Prostate gland (tissue), 2 donors: ENCODE measurements at regions not wholly inside any gene's neighbourhood (a gene's known extent, or its start where the extent isn't known, plus 50 kb on each side); places are given as distances from the start of the nearest gene placed in this dataset.

Source experiments
- DNase-seq: peaks from one replicate; pipeline ENCODE4 v3.0.0-alpha.2; 2019; ENCODE audit warnings: low spot score
- H3K27ac ChIP-seq, 2 donors: fragments of 200-600 bp; sonication (generic); 2 replicates each; pipeline ENCODE4 v1.5.1; 2017 to 2019
- H3K27me3 ChIP-seq: fragments of 200-600 bp; sonication (generic); replicated peaks from 2 replicates; pipeline ENCODE4 v1.5.1; 2019; ENCODE audit not compliant: insufficient read depth
- H3K36me3 ChIP-seq, 2 donors: fragments of 200-600 bp; sonication (generic); 1 replicate in 1 of 2; 2 replicates in 1 of 2; pipeline versions ENCODE4 v1.5.1 to v1.8.1; 2017 to 2019
- H3K4me1 ChIP-seq: fragments of 200-600 bp; sonication (generic); replicated peaks from 2 replicates; pipeline ENCODE4 v1.5.1; 2019
- H3K4me3 ChIP-seq, 2 donors: fragments of 200-600 bp; sonication (generic); 2 replicates each; pipeline ENCODE4 v1.5.1; 2017 to 2019
- H3K9me3 ChIP-seq: fragments of 200-600 bp; sonication (generic); 2 replicates; pipeline ENCODE4 v1.5.1; 2017
- POLR2A ChIP-seq: fragments of 450-650 bp; IDR thresholded peaks from one replicate; pipeline ENCODE4 v1.6.1; 2016; ENCODE audit warnings: antibody characterized with exemption, mild to moderate bottlenecking
- POLR2AphosphoS5 ChIP-seq: sonication (generic); formaldehyde crosslinking; IDR thresholded peaks from one replicate; pipeline ENCODE4 v1.6.1; 2017; ENCODE audit warnings: antibody characterized with exemption
- WGBS: methylation state at CpG from one replicate; pipeline ENCODE4 v1.1.5; 2018; 5-methylcytosine and 5-hydroxymethylcytosine counted together
- intact Hi-C: fragments of 100-400 bp; cut with DNase I; formaldehyde crosslinking; loops from one replicate; pipeline ENCODE4 v1.14.2; 2022
- TF ChIP-seq, protein P1 (sequence below), 4 experiments: fragments of 200-600 bp in 2 of 4; fragments of 450-650 bp in 2 of 4; sonication (generic) in 2 of 4; IDR thresholded peaks; 1 replicate in 3 of 4; 2 replicates in 1 of 4; pipeline ENCODE4 v1.5.1; 2016 to 2019; ENCODE audit warnings: antibody characterized with exemption in 4 of 4, mild to moderate bottlenecking in 2 of 4, moderate library complexity in 2 of 4

DNA sequence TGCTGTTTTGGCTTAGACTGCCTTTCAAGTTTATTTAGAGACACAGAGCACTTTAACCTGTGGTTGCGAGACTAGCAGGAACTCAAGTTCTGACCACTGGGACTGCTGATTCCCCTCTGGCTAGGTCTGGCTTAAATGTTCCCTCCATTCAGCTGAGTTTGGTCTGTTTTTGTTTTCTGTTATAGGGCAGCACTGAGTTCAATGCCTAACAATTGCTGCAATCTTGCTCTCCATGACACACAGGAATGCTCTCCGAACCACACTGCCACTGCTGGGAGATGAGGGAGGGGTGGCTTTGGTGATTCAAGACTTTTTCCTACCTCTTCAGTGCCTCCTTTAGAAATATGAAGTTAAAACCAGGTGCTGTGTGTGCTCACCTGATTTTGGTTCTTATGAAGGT, 106.3 kb upstream of the EOLA2 start:
- WGBS = 30% methylated on average over 2 of the region's 2 CpGs
- no peaks in the 10 kb centered on the region for H3K36me3 ChIP-seq
- no peak for TF ChIP-seq POLR2AphosphoS5
- TF ChIP-seq, protein P1, sequence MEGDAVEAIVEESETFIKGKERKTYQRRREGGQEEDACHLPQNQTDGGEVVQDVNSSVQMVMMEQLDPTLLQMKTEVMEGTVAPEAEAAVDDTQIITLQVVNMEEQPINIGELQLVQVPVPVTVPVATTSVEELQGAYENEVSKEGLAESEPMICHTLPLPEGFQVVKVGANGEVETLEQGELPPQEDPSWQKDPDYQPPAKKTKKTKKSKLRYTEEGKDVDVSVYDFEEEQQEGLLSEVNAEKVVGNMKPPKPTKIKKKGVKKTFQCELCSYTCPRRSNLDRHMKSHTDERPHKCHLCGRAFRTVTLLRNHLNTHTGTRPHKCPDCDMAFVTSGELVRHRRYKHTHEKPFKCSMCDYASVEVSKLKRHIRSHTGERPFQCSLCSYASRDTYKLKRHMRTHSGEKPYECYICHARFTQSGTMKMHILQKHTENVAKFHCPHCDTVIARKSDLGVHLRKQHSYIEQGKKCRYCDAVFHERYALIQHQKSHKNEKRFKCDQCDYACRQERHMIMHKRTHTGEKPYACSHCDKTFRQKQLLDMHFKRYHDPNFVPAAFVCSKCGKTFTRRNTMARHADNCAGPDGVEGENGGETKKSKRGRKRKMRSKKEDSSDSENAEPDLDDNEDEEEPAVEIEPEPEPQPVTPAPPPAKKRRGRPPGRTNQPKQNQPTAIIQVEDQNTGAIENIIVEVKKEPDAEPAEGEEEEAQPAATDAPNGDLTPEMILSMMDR (IDR thresholded peaks at IDR 0.05) = no peak
- H3K4me1 ChIP-seq = no peaks in the 10 kb centered on the region
- no peak overlapping the region for H3K4me3 ChIP-seq
- DNase-seq = no peak
- no peaks in the 10 kb centered on the region for H3K27me3 ChIP-seq
- no peaks in the 10 kb centered on the region for H3K9me3 ChIP-seq
- intact Hi-C loops = no loop called here
- no peak overlapping the region for H3K27ac ChIP-seq

- 70% methylated on average over 4 of the region's 4 CpGs for whole genome bisulfite sequencing
- H3K4me3 ChIP-seq = no peak overlapping the region
- H3K27ac ChIP-seq = no peak overlapping the region
- no peaks in the 10 kb centered on the region for H3K4me1 ChIP-seq
- no peaks in the 10 kb centered on the region for H3K9me3 ChIP-seq
- no peak for DNase-seq
- H3K27me3 ChIP-seq = no peaks in the 10 kb centered on the region
- no peaks in the 10 kb centered on the region for H3K36me3 ChIP-seq
- TF ChIP-seq, protein P1 (IDR thresholded peaks at IDR 0.05) = no peak
- no peak for TF ChIP-seq POLR2A
- no peak for TF ChIP-seq POLR2AphosphoS5
- intact Hi-C loops = no loop called here
Observed at GRCh38 chrX:150047818-150048217, 109.5 kb upstream of the EOLA2 start.

DNA sequence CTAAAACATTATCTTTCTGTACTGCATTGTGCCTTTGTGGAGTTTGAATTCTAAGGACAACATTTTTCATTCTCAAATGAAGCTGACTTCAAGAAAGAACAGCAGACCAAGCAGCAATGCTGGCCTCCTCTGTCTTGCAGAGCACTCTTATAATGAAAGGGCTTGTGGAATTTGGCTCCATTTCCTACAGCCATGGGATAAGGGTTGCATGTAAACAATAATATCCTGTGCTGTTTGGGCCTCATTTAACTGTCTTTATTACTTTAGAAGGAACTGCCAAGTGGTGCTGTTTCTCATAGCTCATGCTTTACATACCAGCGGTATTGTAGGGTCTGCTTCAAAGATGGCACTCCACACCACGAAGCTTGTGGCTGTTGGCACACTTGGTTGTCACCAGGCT, 111.4 kb upstream of the EOLA2 start:
- WGBS = 31% methylated on average over 2 of the region's 2 CpGs
- Histone ChIP-seq H3K4me3 (no peak overlapping the region), H3K4me1 (no peaks in the 10 kb centered on the region), H3K36me3 (no peaks in the 10 kb centered on the region), H3K27ac (no peak overlapping the region), H3K27me3 (no peaks in the 10 kb centered on the region), H3K9me3 (no peaks in the 10 kb centered on the region)
- no peak for DNase-seq
- TF ChIP-seq POLR2AphosphoS5 = no peak
- no peak for TF ChIP-seq POLR2A
- TF ChIP-seq, protein P1 (IDR thresholded peaks at IDR 0.05) = no peak
- intact Hi-C loops = no loop called here

DNA sequence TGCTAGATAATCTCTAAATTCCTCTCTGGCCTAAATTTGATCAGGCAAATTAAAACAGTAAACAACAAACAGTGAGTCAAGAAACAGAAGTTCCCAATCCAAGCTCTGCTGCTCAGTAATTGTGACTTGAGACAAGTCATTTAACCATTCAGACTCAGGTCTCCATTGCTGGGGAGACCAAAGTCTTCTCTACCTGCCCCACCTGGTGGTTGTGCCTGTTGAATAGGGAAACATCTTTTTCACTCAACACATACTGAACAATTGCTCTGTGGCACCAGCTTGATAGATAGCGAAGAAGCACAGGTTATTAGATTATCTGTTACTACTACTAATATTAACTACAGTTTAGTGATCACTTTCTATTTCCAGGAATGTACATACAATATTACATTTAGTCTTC, 112.1 kb upstream of the EOLA2 start:
- Histone ChIP-seq H3K4me1 (no peaks in the 10 kb centered on the region), H3K27me3 (no peaks in the 10 kb centered on the region), H3K27ac (no peak overlapping the region), H3K9me3 (no peaks in the 10 kb centered on the region), H3K36me3 (no peaks in the 10 kb centered on the region), H3K4me3 (no peak overlapping the region)
- TF ChIP-seq POLR2AphosphoS5 = no peak
- TF ChIP-seq, protein P1 (IDR thresholded peaks at IDR 0.05) = no peak
- no peak for TF ChIP-seq POLR2A
- 91% methylated on average over 1 of the region's 1 CpG for WGBS
- intact Hi-C loops = no loop called here
- DNase-seq = no peak

GRCh38 chrX:150051096-150051495, 112.8 kb upstream of the EOLA2 start:
- no peaks in the 10 kb centered on the region for H3K9me3 ChIP-seq
- intact Hi-C loops = no loop called here
- H3K27ac ChIP-seq = no peak overlapping the region
- H3K27me3 ChIP-seq = no peaks in the 10 kb centered on the region
- H3K4me3 ChIP-seq = no peak overlapping the region
- no peak for DNase-seq
- no peaks in the 10 kb centered on the region for H3K36me3 ChIP-seq
- TF ChIP-seq, protein P1 (IDR thresholded peaks at IDR 0.05) = no peak
- TF ChIP-seq POLR2AphosphoS5 (no peak), POLR2A (no peak)
- H3K4me1 ChIP-seq = no peaks in the 10 kb centered on the region
- WGBS = 23% methylated on average over 2 of the region's 2 CpGs
